H1 (cell line): ENCODE measurements at regions not wholly inside any gene's neighbourhood (a gene's known extent, or its start where the extent isn't known, plus 50 kb on each side); places are given as distances from the start of the nearest gene placed in this dataset.

Experiments
- EZH2 ChIP-seq: fragments of 200-600 bp; sonication (generic); IDR thresholded peaks from 2 replicates; pipeline ENCODE4 v1.7.1; 2012; ENCODE audit warnings: low read depth, mild to moderate bottlenecking, moderate library complexity, low read length, inconsistent platforms; ENCODE audit not compliant: severe bottlenecking
- GABPA ChIP-seq: IDR thresholded peaks from 2 replicates; pipeline ENCODE4 v1.6.1; 2011; ENCODE audit warnings: mild to moderate bottlenecking, low read length, moderate library complexity, borderline replicate concordance; ENCODE audit not compliant: insufficient read depth
- HDAC6 ChIP-seq: IDR thresholded peaks from one replicate; pipeline ENCODE4 v1.7.1; 2012; ENCODE audit warnings: low read depth, mild to moderate bottlenecking, inconsistent platforms, low read length, moderate library complexity
- MAFK ChIP-seq: IDR thresholded peaks from 2 replicates; pipeline ENCODE4 v1.6.1; 2012; ENCODE audit warnings: low read depth, mild to moderate bottlenecking, improper control_type of control experiment, low read length
- NRF1 ChIP-seq: IDR thresholded peaks from 2 replicates; pipeline ENCODE4 v1.6.1; 2011; ENCODE audit warnings: mild to moderate bottlenecking, low read depth, low read length, improper control_type of control experiment
- POLR2A ChIP-seq, 2 experiments: IDR thresholded peaks; 1 replicate in 1 of 2; 2 replicates in 1 of 2; pipeline ENCODE4 v1.6.1; 2011; ENCODE audit warnings: low read depth in 2 of 2, low read length in 2 of 2, mild to moderate bottlenecking in 2 of 2; ENCODE audit errors: control extremely low read depth in 1 of 2
- POLR2AphosphoS5 ChIP-seq: IDR thresholded peaks from 2 replicates; pipeline ENCODE4 v1.6.1; 2011; ENCODE audit warnings: low read depth, low read length
- YY1 ChIP-seq: IDR thresholded peaks from 2 replicates; pipeline ENCODE4 v1.6.1; 2011; ENCODE audit warnings: low read depth, mild to moderate bottlenecking, low read length
- TF ChIP-seq, protein P1 (sequence below), 3 experiments: IDR thresholded peaks; 1 replicate in 2 of 3; 2 replicates in 1 of 3; pipeline versions ENCODE4 v1.5.1 to v1.6.1; 2011; ENCODE audit warnings: low read length in 3 of 3, mild to moderate bottlenecking in 3 of 3, inconsistent platforms in 2 of 3, low read depth in 1 of 3, moderate library complexity in 1 of 3; ENCODE audit not compliant: insufficient read depth in 1 of 3; ENCODE audit errors: control extremely low read depth in 1 of 3
- TF ChIP-seq, protein P2 (sequence below): IDR thresholded peaks from 2 replicates; pipeline ENCODE4 v1.6.1; 2012; ENCODE audit warnings: inconsistent platforms

DNA sequence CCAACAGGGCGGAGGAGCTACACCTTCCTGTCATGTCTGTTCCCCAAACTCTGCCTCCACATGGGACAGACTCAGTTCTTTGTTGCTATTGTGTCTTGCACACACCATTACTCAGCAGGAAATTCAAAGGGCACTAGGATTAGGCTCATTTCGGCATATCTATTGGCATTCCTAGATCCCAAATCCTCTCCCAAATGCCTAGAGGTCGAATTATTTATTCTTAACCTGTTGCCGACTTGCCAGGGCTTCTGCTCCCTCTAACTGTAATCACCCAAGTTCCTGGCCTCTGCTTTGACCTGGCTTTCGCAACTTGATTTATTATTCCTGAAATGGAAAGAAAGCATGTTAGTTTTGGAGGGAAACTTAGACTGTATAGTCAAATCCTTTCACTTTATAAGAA is 67.8 kb upstream of the ST6GAL2 start:
- TF ChIP-seq POLR2AphosphoS5 (no peak), MAFK (peak; percentile 34; the same call in 1 of the 2 replicates), NRF1 (no peak), POLR2A (IDR thresholded peaks at IDR 0.05; ENCODE audit: control extremely low read depth in 1 of 2, low read depth in 2 of 2, low read length in 2 of 2) (no peak), HDAC6 (no peak), EZH2 (no peak), YY1 (no peak), GABPA (no peak)
- TF ChIP-seq, protein P1, sequence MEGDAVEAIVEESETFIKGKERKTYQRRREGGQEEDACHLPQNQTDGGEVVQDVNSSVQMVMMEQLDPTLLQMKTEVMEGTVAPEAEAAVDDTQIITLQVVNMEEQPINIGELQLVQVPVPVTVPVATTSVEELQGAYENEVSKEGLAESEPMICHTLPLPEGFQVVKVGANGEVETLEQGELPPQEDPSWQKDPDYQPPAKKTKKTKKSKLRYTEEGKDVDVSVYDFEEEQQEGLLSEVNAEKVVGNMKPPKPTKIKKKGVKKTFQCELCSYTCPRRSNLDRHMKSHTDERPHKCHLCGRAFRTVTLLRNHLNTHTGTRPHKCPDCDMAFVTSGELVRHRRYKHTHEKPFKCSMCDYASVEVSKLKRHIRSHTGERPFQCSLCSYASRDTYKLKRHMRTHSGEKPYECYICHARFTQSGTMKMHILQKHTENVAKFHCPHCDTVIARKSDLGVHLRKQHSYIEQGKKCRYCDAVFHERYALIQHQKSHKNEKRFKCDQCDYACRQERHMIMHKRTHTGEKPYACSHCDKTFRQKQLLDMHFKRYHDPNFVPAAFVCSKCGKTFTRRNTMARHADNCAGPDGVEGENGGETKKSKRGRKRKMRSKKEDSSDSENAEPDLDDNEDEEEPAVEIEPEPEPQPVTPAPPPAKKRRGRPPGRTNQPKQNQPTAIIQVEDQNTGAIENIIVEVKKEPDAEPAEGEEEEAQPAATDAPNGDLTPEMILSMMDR (IDR thresholded peaks at IDR 0.05; ENCODE audit: control extremely low read depth in 1 of 3, insufficient read depth in 1 of 3, low read depth in 1 of 3, low read length in 3 of 3) = no peak
- TF ChIP-seq, protein P2, sequence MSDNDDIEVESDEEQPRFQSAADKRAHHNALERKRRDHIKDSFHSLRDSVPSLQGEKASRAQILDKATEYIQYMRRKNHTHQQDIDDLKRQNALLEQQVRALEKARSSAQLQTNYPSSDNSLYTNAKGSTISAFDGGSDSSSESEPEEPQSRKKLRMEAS = no peak
